OCI-LY3 (cell line): ENCODE measurements at regions not wholly inside any gene's neighbourhood (a gene's known extent, or its start where the extent isn't known, plus 50 kb on each side); places are given as distances from the start of the nearest gene placed in this dataset.
A peak's percentile ranks its signal among the peaks of the same experiment; 100 is the strongest.

Experiments used
- CTCF ChIP-seq: fragments of 200-600, 300-600 bp; sonication (generic); IDR thresholded peaks from 2 replicates; pipeline ENCODE4 v1.5.1; 2014; ENCODE audit warnings: antibody characterized with exemption, low read length, low read depth
- EZH2phosphoT487 ChIP-seq: fragments of 200-600 bp; shearing (Covaris generic); IDR thresholded peaks from 2 replicates; pipeline ENCODE4 v1.6.1; 2018; ENCODE audit warnings: antibody characterized with exemption, mixed run types, low read depth

DNA sequence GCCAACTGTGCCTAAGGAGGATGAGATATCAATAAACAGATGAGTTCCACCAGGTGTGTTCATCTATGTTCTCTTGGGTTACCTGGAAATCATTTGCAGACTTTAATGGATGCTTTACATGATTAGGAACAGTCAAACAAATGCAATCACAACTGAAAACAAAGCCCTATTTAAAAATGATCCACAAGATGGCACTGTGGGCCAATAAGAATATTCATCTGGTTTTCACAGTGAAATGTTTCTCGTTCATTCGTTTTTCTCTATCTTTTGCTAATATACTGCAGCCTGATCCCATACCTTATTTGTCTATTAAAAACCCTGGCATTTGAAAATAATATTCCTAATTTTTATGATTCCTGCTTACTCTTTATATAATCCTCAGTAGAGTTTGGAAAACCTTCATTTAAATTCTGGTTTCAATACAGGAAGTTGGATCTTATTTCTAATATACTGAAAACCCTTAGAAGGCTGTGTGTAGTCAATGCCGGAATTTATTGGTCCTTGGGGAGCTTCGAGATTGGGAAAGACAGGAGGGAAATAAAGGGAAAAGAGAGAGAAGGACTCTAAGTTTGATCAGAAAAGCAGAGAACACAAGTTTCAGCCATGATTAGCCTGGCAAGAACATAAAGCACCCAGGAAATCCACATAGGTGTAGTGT, 63.8 kb upstream of the TAPT1 start:
- TF ChIP-seq CTCF (peak; percentile 67), EZH2phosphoT487 (no peak)
